Hypothalamus (tissue), 51 donors: ENCODE measurements at regions not wholly inside any gene's neighbourhood (a gene's known extent, or its start where the extent isn't known, plus 50 kb on each side); places are given as distances from the start of the nearest gene placed in this dataset.
A peak's percentile ranks its signal among the peaks of the same experiment; 100 is the strongest.
"Not testable (repeated sequence)": the region's sequence is repeated elsewhere in the genome, so short reads cannot be mapped to it uniquely, and the experiment has no call there.

ENCODE experiments used
- DNase-seq, 51 donors: peaks; one replicate each; lab custom pipeline; 2025; lab: John Stamatoyannopoulos, UW

- DNase-seq, result peak in 36 of 51 donors; percentile 0 to 74 (median 42)
These were observed 83.3 kb upstream of the DNAJC1 start for GRCh38 chr10:22086730-22087401.

- DNase-seq, result not testable (repeated sequence)
These were observed 76.4 kb upstream of the DNAJC1 start for GRCh38 chr10:22079921-22080320.

GRCh38 chr10:22071332-22071731, 67.8 kb upstream of the DNAJC1 start:
- DNase-seq, result no peak

GRCh38 chr10:22067091-22067490, 63.6 kb upstream of the DNAJC1 start:
- DNase-seq, result no peak

- DNase-seq, result not testable (repeated sequence)
These were observed 57.5 kb upstream of the DNAJC1 start for GRCh38 chr10:22060984-22061383.

GRCh38 chr10:22058201-22058600, 54.7 kb upstream of the DNAJC1 start:
- DNase-seq, result no peak

- no peak for DNase-seq
These were observed 51.4 kb upstream of the DNAJC1 start for GRCh38 chr10:22054961-22055360.
